NCI-H345 treated with DMSO at 0.1 percent for 48 hours (cell line): ENCODE measurements at regions not wholly inside any gene's neighbourhood (a gene's known extent, or its start where the extent isn't known, plus 50 kb on each side); places are given as distances from the start of the nearest gene placed in this dataset.
A peak's percentile ranks its signal among the peaks of the same experiment; 100 is the strongest.
"Not testable (repeated sequence)": the region's sequence is repeated elsewhere in the genome, so short reads cannot be mapped to it uniquely, and the experiment has no call there.

ENCODE experiments used
- DNase-seq: peaks from one replicate; lab custom pipeline; 2025; ENCODE audit not compliant: unreplicated experiment; lab: John Stamatoyannopoulos, UW

DNA sequence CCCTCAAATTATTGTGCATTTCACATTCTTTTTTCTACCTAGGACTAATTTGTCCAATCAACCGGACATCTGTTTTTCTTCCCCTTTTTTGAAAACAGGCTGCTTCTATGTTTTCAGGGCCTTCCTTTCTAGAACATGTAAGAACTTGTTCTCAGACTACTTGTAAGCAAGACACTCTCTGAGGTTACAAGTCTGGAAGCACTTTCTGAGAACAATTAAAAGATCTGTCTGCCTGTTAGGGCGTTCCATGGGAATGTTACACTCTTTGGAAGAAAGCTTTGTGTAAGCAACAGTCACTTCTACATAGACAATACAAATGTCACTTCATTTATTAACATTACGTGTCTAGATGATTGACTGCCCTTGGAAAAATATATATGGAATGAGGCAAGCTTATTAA is 50.9 kb upstream of the HSPB3 start:
- DNase-seq, result no peak

DNA sequence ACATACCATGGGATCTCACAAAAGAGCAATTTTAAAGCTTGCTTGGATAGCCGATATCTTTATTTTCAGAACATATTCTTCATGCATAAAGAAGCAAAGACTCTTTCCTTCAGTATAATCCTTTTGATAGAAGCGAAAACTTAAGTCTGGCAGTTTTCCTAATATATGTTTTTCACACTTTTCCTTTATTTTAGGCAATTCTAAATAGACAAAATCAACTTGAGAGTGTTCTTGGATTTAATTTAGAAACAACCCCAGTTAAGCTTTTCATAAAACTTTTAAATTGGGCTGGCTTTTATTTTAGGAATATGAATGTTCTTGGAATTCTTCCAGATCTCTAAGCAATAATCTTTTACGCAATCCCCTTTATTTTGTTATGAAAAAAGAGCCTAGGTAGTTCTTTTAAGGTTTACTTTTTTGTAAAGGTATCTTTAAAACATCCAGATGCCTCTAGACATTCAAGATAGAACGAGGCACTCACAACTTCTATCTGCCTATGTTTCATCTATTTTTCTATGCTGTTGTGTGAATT is 51.5 kb upstream of the HSPB3 start:
- DNase-seq, result no peak

DNA sequence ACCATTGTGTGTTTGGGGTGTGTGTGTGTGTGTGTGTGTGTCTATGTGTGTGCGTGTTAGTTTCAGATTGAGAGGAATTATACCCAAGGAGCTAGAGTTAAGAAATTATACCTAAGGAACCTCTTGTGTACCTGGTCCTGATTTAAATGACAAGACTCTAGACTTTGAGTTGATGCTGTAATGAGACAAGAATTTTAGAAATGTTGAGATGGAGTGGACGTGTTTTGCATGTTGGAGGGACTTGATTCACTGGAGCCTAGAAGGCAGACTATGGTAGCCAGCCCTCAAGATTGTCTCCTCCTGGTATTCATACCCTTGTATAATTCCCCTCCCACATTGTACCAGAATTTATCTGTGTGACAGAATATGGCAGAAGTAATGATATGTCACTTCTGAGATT is 52.4 kb upstream of the HSPB3 start:
- no peak for DNase-seq

DNA sequence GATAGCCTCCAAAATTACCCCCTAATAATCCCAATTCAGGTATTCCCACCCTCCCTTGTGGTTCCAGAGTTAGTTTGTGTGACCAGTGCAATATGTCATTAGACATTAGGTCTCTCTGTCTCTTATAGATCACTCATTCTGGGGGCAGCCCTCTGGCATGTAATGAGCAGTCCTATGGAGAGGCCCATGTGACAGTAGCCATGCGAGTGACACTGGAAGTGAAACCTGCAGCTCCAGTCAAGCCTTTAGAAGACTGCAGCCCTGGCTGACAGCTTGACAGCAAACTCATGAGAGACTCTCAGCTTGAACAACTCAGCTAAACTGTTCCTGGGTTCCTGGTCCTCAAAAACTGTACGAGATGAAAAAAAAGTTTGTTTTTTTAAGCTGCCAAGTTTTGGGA is 54.0 kb upstream of the HSPB3 start:
- no peak for DNase-seq

DNA sequence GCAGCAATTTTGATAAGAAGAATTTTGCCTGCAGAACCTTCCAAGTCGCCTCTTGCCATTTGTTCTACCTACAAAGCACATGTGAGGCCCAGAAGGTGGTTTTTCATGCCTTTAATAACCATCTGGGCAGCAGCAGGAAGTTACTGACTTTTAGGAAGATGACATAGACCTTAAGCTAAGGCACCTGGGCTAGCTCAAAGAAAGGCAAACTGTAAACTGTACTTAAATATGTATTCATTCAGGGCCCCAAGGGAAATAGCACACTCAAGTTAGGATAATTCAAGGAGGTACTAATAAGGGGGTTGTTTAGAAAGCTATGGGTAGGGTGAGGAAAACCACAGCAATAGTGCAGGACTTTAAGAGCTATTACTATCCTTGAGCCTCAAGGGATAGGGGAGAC is 57.3 kb upstream of the HSPB3 start:
- DNase-seq, result no peak

DNA sequence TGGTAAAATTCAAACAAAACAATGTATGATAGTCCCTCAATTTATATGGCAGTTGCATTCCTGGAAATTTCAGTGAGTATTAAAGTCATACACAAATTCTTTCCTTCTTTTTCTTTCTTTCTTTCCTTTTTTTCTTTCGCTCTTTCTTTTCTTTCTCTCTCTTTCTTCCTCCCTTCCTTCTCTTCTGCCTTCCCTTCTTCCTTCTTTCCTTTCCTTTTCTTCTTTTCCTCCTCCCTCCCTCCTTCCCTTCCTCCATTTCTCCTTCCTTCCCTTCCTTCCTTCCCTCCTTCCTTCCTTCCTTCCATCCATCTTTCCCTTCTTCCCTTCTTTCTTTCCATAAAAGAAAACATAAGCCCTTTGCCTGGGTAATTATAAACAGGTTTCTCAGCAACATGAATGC is 58.1 kb upstream of the HSPB3 start:
- DNase-seq, result no peak

DNA sequence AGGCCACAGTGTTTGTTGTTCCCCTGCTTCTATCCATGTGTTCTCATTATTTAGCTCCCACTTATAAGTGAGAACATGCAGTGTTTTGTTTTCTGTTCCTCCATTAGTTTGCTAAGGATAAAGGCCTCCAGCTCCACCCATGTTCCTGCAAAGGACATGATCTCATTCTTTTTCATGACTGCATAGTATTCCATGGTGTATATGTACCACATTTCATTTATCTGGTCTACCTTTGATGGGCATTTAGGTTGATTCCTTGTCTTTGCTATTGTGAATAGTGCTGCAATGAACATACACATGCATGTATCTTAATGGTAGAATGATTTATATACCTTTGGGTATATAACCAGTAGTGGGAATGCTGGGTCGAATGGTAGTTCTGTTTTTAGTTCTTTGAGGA is 62.5 kb upstream of the HSPB3 start:
- DNase-seq, result not testable (repeated sequence)

DNA sequence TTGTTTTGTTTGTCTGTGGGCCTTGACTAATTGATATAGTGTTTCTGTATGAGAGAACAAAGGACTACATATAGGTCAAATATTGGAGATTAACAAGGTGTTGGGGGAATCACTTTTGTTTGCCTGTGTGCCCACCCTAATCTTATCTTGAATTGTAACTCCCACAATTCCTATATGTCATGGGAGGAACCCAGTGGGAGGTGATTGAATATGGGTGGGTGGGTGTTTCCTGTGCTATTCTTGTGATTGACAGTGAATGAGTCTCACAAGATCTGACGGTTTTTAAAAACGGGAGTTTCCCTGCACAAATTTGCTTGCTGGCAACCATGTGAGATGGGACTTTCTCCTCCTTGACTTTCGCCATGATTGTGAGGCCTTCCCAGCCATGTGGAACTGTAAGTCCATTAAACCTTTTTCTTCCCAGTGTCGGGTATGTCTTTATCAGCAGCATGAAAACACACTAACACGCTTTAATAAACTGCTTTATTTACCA is 64.9 kb upstream of the HSPB3 start:
- no peak for DNase-seq

DNA sequence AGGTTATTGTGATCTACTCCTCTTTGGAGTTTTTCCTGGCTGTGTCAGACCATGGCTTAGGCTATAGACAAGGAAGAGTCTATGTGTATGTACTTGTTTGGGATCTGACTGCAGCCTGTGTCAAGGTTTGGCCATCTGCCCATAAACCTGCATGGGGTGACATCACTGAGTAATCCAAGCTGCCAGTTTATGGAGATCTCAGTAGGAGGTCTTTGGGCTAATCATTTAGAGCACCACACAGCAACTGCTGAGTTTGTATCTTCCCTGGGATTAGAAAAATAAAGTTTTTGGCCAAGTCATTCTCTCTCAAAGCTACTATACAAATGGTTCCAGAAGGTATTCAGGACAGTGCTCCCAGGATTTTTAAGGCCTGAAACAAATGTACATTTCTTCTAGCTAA is 65.5 kb upstream of the HSPB3 start:
- DNase-seq, result peak; percentile 42

DNA sequence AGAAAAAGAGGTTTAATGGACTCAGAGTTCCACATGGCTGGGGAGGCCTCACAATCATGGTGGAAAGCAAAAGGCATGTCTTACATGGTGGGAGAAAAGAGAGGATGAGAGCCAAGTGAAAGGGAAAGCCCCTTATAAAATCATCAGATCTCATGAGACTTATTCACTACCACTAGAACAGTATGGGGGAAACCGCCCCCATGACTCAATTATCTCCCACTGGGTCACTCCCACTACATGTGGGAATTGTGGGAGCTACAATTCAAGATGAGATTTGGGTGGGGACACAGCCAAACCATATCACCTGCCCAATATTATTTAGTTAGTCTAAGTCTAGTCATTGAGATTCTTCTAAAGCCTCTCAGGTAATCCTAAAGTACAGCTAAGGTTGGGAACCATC is 66.1 kb upstream of the HSPB3 start:
- DNase-seq, result not testable (repeated sequence)

DNA sequence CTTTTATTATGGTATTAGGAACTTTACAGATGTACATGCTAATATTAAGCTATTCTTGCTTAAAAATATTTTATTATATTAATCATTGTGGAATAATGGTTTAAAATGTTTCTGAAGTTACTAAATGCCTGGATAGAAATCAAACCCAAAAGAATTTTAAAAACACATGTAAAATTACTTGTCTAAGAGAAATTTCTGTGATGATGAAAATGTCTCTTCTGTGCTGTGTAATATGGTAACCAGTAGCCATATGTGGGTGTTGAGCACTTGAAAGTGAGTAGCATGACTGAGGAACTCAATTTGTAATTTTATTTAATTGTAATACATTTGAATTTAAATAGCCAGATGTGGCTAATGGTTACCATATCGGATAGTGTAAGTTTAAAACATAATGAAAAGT is 66.7 kb upstream of the HSPB3 start:
- no peak for DNase-seq

DNA sequence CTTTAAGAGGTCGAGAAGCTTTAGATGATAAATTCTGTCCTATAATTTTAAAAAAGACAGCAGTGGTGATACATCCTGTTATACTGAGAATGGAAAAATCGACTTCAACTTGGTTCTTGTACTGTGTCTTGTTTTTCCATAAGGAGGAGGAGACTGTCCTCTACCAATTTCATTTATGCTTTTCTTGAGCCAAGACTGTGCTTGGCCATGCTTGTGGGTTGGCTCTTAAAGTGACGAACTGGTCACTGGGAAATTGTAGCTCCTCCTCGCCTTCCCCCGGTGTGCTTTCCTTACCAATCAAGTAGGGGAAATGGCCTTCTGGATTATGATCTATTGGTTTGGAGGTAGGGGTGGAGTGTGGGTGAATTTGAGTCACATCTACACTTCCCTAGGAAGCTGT is 67.1 kb upstream of the HSPB3 start:
- no peak for DNase-seq

DNA sequence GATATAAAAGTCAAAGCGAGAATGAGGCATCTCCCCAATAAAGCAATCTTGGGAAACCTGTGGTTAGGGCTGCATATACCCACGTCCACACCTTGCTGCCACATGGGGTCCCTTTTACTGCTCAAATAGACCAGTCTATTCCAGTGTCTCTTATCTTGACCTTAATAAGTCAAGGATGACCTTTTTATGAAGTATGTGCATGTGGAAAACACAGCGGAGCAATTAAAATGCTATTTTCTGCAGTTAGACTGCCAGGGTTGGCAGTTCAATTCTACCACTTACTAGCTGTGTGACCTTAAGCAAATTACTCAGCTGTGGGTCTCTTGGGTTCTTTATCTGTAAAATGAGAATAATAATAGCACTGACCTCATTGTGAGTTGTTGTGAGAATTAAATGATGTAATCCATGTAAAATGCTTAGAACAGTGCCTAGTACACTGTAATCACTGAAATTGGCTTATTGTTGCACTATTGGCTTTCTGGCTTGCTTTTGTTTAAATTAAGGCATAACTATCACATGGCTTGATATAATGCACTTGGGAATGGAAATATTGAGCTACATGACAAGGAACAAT is 67.8 kb upstream of the HSPB3 start:
- no peak for DNase-seq

DNA sequence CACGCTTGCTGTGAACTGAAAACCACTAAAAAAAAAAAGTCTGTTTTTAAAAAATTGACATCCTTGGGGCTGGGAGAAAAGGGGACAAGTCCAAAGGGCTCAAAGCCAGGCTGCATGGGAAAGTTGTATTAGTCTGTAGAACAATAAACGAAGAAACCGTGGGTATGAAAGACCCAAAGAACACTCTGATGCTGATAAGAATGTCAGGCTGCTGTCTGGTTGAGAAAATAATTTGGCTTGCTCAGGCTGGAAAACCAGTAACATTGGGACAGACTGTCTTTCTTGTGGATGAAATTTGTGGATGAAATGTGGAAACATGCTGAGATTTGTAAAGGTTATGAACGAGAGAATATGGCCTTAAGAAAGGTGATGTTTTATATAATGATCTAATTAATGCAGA is 68.5 kb upstream of the HSPB3 start:
- no peak for DNase-seq

DNA sequence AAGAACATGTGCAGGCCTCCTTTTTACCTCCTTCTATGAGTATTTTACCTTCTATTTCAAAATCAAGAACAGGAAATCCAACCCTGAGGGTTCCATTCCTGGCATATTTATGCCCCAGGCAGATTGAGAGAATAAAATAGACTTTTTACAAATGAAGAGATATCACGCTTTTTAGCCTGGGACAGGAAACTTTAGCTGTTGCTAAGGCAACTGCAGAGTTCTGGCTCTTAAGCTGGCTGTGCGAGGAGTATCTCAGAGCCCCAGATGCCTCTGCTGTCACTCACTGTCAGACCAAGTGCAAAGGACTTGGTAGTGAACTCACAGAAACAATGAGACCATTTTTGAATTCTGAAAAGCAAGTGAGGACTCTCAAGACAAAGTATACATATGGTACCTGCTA is 69.5 kb upstream of the HSPB3 start:
- no peak for DNase-seq

DNA sequence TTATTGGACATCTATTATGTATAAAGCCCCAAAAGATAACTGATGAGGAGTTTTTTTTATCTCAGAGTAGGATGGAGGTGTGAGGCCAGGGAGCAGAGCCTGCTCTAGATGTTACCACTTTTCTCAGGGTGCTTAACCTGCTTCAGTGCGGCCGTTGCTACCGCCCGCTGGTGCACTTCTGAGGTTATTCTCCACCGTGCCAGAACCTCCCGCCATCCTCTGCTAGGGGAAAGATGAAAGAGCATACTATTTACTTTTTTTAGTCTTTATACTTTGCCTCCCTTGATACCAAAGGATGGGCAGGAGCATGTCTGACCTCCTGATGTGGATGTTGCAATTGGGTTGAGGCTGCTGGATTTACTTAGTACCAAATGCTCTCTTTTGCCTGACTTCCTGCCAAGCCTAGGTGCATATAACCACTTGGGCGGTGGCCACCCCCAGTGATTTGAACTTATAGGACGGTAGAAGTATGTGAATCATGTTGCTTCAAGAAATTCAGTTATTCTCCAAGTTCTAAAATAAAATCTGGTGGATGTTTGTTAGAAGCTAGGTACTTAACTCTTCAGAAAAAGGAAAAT is 71.1 kb upstream of the HSPB3 start:
- no peak for DNase-seq

DNA sequence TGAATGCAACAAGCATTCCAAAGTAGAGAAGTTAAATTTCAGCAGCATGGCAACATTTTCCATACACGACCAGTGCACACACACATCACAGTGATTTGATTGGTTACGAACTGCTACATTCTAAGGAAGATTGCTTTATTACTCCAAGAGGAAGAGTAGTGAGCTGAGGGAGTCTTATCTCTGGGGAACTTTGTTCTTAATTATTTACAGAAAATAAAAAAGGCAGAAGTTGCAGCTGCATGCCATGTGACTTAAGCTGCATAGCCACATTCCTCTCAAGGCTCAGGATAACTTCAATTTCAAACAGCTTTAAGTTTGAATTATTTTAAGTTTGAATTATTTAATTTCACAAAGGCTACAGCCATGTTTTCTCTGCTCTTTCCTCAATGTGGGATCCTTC is 71.6 kb upstream of the HSPB3 start:
- DNase-seq, result no peak

DNA sequence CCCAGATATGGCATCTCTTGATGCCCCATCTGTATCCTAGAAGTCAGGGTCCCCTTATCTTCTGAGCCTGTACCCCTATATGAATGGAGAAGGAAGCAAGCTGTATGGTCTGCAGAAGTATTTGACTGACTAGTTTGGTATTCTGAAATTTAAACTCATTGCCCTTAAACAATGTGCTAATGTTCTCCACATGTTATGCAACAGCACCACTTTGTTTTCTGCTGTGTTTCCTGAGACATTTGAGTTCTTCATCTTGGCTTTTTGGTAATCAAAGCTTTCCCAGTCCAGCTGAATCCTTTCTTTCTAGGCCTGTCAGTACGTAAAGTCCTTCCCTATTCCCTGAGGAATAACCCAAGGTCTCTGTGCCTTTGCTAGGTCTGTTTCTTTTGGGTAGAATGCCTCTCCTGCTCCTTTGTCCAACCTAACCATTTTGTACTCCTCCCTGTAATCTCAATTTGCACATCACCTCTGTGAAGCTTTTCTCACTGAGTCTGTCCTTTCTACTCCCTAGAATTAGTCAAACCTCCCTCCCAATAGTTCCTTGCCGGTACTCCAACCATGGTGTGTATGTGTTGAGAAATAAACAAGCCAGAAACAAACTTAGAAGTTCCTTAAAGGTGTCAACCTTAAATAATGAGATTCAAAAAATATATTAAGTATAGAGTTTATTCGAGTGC is 72.1 kb upstream of the HSPB3 start:
- DNase-seq, result no peak

DNA sequence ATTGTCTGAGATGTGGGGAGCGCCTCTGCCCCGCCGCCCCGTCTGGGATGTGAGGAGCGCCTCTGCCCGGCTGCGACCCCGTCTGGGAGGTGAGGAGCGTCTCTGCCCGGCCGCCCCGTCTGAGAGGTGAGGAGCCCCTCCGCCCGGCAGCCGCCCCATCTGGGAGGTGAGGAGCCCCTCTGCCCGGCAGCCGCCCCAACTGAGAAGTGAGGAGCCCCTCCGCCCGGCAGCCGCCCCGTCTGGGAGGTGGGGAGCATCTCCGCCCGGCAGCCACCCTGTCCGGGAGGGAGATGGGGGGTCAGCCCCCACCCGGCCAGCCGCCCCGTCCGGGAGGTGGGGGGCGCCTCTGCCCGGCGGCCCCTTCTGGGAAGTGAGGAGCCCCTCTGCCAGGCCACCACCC is 70.9 kb upstream of the ARL15 start:
- not testable (repeated sequence) for DNase-seq

DNA sequence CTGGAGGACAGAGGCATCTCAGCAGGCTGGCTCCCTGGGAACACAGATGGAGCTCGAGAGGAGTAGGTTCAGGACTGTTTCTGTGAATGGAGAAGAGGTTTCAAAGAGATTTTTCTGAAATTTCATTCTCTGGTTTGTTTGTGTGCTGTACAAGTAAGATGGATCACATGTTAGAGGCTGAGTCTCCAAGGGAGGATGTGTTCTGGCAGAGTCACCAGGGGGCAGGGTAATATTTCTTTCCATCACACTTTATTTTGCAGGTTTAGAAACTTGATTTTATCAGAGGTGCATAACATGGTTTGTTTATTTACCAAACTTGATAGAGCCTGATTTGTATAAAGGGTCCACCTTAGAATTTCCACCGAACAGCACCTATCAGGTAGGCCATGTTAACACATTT is 69.2 kb upstream of the ARL15 start:
- DNase-seq, result no peak

DNA sequence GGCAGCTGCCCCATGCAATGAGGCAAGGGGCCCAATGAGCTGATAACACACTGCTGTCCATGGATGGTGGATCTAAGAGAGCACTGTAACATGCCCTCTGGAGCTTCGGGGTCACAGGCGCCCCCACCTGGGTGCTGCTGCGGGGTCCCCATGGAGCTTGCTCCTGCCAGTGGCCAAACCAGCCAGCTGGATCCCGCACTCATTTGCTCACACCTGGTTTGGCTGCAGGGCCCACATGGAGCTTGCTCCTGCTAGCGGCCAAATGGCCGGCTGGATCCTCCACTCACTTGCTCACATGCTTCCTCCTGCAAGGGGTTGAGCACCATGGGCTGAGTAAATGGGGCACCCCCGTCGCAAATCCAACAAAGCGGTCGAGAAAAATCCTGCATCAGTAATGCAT is 68.3 kb upstream of the ARL15 start:
- no peak for DNase-seq

DNA sequence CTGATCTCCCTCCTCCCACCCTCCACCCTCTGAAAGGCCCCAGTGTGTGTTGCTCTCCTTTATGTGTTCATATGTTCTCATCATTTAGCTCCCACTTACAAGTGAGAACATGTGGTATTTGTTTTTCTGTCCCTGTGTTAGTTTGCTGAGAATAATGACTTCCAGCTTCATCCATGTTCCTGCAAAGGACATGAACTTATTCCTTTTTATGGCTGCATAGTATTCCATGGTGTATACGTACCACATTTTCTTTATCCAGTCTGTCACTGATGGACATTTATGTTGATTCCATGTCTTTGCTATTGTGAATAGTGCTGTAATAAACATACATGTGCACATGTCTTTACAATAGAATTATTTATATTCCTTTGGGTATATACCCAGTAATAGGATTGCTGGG is 67.0 kb upstream of the ARL15 start:
- DNase-seq, result not testable (repeated sequence)

DNA sequence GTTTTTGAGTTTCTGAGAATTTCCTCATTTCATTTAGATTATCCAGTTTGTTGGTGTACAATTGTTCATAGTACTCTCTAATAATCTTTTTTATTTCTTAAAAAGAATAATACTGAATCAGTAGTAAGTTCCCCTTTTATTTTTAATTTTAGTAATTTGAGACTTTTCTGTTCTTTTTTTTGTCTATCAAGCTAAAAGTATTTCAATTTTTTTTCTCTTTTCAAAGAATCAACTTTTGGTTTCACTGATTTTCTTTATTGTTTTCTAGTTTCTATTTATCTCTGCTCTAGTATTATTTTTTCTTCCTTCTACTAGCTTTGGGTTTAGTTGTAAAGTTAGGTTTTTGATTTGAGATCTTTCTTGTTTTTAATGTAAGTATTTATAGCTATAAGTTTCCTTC is 60.6 kb upstream of the ARL15 start:
- no peak for DNase-seq
